ENCODE measurements at regions not wholly inside any gene's neighbourhood (a gene's known extent, or its start where the extent isn't known, plus 50 kb on each side); places are given as distances from the start of the nearest gene placed in this dataset.

DNA sequence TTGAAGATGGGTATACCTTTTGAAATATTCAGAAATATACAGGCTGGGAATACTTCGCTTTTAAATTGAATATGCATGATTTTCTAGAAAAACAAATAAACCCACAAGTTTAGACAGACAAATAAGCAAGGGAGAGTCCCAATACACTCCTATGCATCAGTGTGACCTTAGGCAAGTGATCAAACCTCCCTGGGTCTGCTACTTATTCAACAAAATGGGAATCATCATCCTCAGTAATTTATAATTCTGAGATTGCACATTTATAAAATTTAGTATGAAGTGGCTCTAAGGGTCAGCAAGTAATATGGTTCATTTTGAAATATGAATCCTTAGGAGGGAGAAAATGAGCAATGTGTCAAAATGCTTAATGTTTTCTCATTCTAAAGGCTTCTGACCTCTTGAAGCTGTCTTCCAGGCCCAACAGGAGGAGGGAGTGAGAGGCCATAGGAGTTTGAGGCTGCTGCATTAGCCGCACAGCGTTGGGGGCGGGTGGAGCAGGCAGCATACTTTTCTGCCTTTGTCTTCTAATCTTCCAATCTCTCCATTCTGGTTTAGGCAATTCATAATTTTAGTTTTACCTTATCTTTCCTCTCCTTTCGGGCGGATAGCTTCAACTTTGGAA lies 155.1 kb downstream of the TRIB2 start:
- no peak for DNase-seq
- Histone ChIP-seq H3K27ac (ENCODE audit: low read length) (no peak overlapping the region), H3K9me3 (ENCODE audit: control insufficient read depth, low read depth, low read length) (no peaks in the 10 kb centered on the region), H3K4me1 (ENCODE audit: control insufficient read depth, insufficient read depth, low read length) (no peaks in the 10 kb centered on the region), H3K27me3 (ENCODE audit: control insufficient read depth, insufficient read depth, low read length) (no peaks in the 10 kb centered on the region), H3K4me3 (ENCODE audit: low read length) (no peak overlapping the region), H3K36me3 (ENCODE audit: control insufficient read depth, insufficient read depth, low read length) (no peaks in the 10 kb centered on the region)
- 43% methylated on average over 3 of the region's 6 CpGs for WGBS (ENCODE audit: insufficient coverage, low lambda C conversion rate)

- no peaks in the 10 kb centered on the region for H3K27me3 ChIP-seq (ENCODE audit: control insufficient read depth, insufficient read depth, low read length)
- 88% methylated on average over 1 of the region's 2 CpGs for WGBS (ENCODE audit: insufficient coverage, low lambda C conversion rate)
- H3K27ac ChIP-seq (ENCODE audit: low read length) = no peak overlapping the region
- no peaks in the 10 kb centered on the region for H3K4me1 ChIP-seq (ENCODE audit: control insufficient read depth, insufficient read depth, low read length)
- H3K4me3 ChIP-seq (ENCODE audit: low read length) = no peak overlapping the region
- DNase-seq = no peak
- no peaks in the 10 kb centered on the region for H3K9me3 ChIP-seq (ENCODE audit: control insufficient read depth, low read depth, low read length)
- no peaks in the 10 kb centered on the region for H3K36me3 ChIP-seq (ENCODE audit: control insufficient read depth, insufficient read depth, low read length)
Measured at GRCh38 chr2:12877761-12878160, 161.0 kb downstream of the TRIB2 start.

GRCh38 chr2:12879649-12880048 lies 162.9 kb downstream of the TRIB2 start:
- no peaks in the 10 kb centered on the region for H3K4me1 ChIP-seq (ENCODE audit: control insufficient read depth, insufficient read depth, low read length)
- H3K27ac ChIP-seq (ENCODE audit: low read length) = no peak overlapping the region
- H3K27me3 ChIP-seq (ENCODE audit: control insufficient read depth, insufficient read depth, low read length) = no peaks in the 10 kb centered on the region
- no peaks in the 10 kb centered on the region for H3K36me3 ChIP-seq (ENCODE audit: control insufficient read depth, insufficient read depth, low read length)
- H3K9me3 ChIP-seq (ENCODE audit: control insufficient read depth, low read depth, low read length) = no peaks in the 10 kb centered on the region
- DNase-seq = no peak
- WGBS (ENCODE audit: insufficient coverage, low lambda C conversion rate) = no CpG with 5 or more reads among the region's 1 CpG
- H3K4me3 ChIP-seq (ENCODE audit: low read length) = no peak overlapping the region

- Histone ChIP-seq H3K4me3 (ENCODE audit: low read length) (no peak overlapping the region), H3K27me3 (ENCODE audit: control insufficient read depth, insufficient read depth, low read length) (no peaks in the 10 kb centered on the region), H3K4me1 (ENCODE audit: control insufficient read depth, insufficient read depth, low read length) (no peaks in the 10 kb centered on the region), H3K36me3 (ENCODE audit: control insufficient read depth, insufficient read depth, low read length) (no peaks in the 10 kb centered on the region), H3K27ac (ENCODE audit: low read length) (no peak overlapping the region), H3K9me3 (ENCODE audit: control insufficient read depth, low read depth, low read length) (no peaks in the 10 kb centered on the region)
- WGBS (ENCODE audit: insufficient coverage, low lambda C conversion rate) = no CpG with 5 or more reads among the region's 7 CpGs
- DNase-seq = no peak
Measured at GRCh38 chr2:12881952-12882351, 165.2 kb downstream of the TRIB2 start.

DNA sequence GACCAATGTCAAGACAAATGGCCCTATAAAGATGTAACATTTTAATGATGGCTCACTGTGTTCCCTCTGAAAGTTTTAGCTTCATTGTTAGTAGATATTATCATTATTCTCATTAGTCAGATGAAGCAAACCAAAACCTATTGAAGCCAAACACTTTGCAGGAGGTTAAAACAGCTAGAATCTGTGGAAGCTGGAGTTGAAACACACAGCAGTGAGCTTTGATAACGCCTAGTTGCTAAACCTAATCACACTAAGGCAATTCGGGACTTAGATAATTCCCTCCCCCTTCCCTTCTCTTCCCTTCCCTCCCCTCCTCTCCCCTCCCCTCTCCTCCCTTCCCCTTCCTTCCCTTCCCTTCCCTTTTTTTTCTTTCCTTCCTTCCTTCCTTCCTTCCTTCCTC lies 165.7 kb downstream of the TRIB2 start:
- H3K9me3 ChIP-seq (ENCODE audit: control insufficient read depth, low read depth, low read length) = no peaks in the 10 kb centered on the region
- no peaks in the 10 kb centered on the region for H3K4me1 ChIP-seq (ENCODE audit: control insufficient read depth, insufficient read depth, low read length)
- no peak for DNase-seq
- H3K27ac ChIP-seq (ENCODE audit: low read length) = no peak overlapping the region
- 17% methylated on average over 1 of the region's 2 CpGs for WGBS (ENCODE audit: insufficient coverage, low lambda C conversion rate)
- H3K4me3 ChIP-seq (ENCODE audit: low read length) = no peak overlapping the region
- H3K27me3 ChIP-seq (ENCODE audit: control insufficient read depth, insufficient read depth, low read length) = no peaks in the 10 kb centered on the region
- H3K36me3 ChIP-seq (ENCODE audit: control insufficient read depth, insufficient read depth, low read length) = no peaks in the 10 kb centered on the region

GRCh38 chr2:12883906-12884305 lies 167.2 kb downstream of the TRIB2 start:
- no peak for DNase-seq
- no peaks in the 10 kb centered on the region for H3K9me3 ChIP-seq (ENCODE audit: control insufficient read depth, low read depth, low read length)
- H3K4me1 ChIP-seq (ENCODE audit: control insufficient read depth, insufficient read depth, low read length) = no peaks in the 10 kb centered on the region
- H3K27ac ChIP-seq (ENCODE audit: low read length) = no peak overlapping the region
- no peak overlapping the region for H3K4me3 ChIP-seq (ENCODE audit: low read length)
- WGBS (ENCODE audit: insufficient coverage, low lambda C conversion rate) = 20% methylated on average over 1 of the region's 2 CpGs
- no peaks in the 10 kb centered on the region for H3K36me3 ChIP-seq (ENCODE audit: control insufficient read depth, insufficient read depth, low read length)
- H3K27me3 ChIP-seq (ENCODE audit: control insufficient read depth, insufficient read depth, low read length) = no peaks in the 10 kb centered on the region

GRCh38 chr2:12884713-12885282 lies 168.1 kb downstream of the TRIB2 start:
- Histone ChIP-seq H3K4me3 (ENCODE audit: low read length) (no peak overlapping the region), H3K9me3 (ENCODE audit: control insufficient read depth, low read depth, low read length) (no peaks in the 10 kb centered on the region), H3K4me1 (ENCODE audit: control insufficient read depth, insufficient read depth, low read length) (no peaks in the 10 kb centered on the region), H3K36me3 (ENCODE audit: control insufficient read depth, insufficient read depth, low read length) (no peaks in the 10 kb centered on the region), H3K27ac (ENCODE audit: low read length) (no peak overlapping the region), H3K27me3 (ENCODE audit: control insufficient read depth, insufficient read depth, low read length) (no peaks in the 10 kb centered on the region)
- WGBS (ENCODE audit: insufficient coverage, low lambda C conversion rate) = no CpG with 5 or more reads among the region's 7 CpGs
- no peak for DNase-seq

- no peaks in the 10 kb centered on the region for H3K9me3 ChIP-seq (ENCODE audit: control insufficient read depth, low read depth, low read length)
- DNase-seq = no peak
- no peaks in the 10 kb centered on the region for H3K4me1 ChIP-seq (ENCODE audit: control insufficient read depth, insufficient read depth, low read length)
- H3K27me3 ChIP-seq (ENCODE audit: control insufficient read depth, insufficient read depth, low read length) = no peaks in the 10 kb centered on the region
- H3K27ac ChIP-seq (ENCODE audit: low read length) = no peak overlapping the region
- no peak overlapping the region for H3K4me3 ChIP-seq (ENCODE audit: low read length)
- H3K36me3 ChIP-seq (ENCODE audit: control insufficient read depth, insufficient read depth, low read length) = no peaks in the 10 kb centered on the region
- no CpG with 5 or more reads among the region's 4 CpGs for WGBS (ENCODE audit: insufficient coverage, low lambda C conversion rate)
Measured at GRCh38 chr2:12890066-12890465, 173.3 kb downstream of the TRIB2 start.

DNA sequence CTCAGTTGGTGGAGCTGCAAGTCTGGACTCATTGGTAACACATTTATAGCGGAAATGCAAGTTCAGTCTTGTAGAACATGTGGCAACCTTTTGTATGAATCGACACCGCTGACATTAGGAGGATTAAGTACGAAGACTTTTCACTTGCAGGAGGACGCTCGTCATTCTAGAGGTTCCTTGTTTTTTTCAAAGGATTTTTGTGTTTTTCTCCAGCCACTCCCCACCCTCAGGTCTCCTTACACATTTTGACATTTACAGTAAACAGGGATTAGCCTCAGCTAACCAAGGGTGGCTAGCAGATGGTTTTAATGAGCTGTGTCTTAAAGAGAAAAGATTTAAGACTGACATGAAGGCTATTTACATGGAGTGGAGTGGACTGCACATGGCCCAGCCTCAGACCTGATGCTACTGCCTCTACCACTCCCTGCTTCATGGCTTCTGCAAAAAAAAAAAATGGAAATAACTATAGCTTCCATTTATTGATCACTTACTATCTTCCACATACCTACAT lies 173.8 kb downstream of the TRIB2 start:
- Histone ChIP-seq H3K9me3 (ENCODE audit: control insufficient read depth, low read depth, low read length) (no peaks in the 10 kb centered on the region), H3K27me3 (ENCODE audit: control insufficient read depth, insufficient read depth, low read length) (no peaks in the 10 kb centered on the region), H3K4me3 (ENCODE audit: low read length) (no peak overlapping the region), H3K4me1 (ENCODE audit: control insufficient read depth, insufficient read depth, low read length) (no peaks in the 10 kb centered on the region), H3K27ac (ENCODE audit: low read length) (no peak overlapping the region), H3K36me3 (ENCODE audit: control insufficient read depth, insufficient read depth, low read length) (no peaks in the 10 kb centered on the region)
- no peak for DNase-seq
- WGBS (ENCODE audit: insufficient coverage, low lambda C conversion rate) = 90% methylated on average over 6 of the region's 6 CpGs

DNA sequence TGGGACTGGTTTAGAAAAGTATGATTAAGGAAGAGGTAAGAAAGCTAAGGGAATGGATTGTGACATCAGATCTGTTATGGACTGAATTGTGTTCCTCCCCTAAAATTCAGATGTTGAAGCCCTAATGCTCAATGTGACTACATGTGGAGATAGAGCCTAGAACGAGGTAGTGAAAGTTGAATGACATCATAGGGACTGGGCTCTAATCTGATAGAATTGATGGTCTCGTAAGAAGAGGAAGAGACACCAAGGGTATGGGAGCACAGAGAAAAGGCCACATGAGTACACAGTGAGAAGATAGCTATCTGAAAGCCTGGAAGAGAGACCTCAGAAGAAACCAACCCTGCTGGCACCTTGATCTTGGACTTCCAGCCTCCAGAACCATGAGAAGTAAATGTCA lies 178.3 kb downstream of the TRIB2 start:
- DNase-seq = no peak
- H3K4me1 ChIP-seq (ENCODE audit: control insufficient read depth, insufficient read depth, low read length) = no peaks in the 10 kb centered on the region
- H3K36me3 ChIP-seq (ENCODE audit: control insufficient read depth, insufficient read depth, low read length) = no peaks in the 10 kb centered on the region
- H3K9me3 ChIP-seq (ENCODE audit: control insufficient read depth, low read depth, low read length) = no peaks in the 10 kb centered on the region
- H3K27ac ChIP-seq (ENCODE audit: low read length) = no peak overlapping the region
- no peaks in the 10 kb centered on the region for H3K27me3 ChIP-seq (ENCODE audit: control insufficient read depth, insufficient read depth, low read length)
- no CpG with 5 or more reads among the region's 2 CpGs for WGBS (ENCODE audit: insufficient coverage, low lambda C conversion rate)
- no peak overlapping the region for H3K4me3 ChIP-seq (ENCODE audit: low read length)
